NOMO-1 treated with dmso at 0.1 percent for 144 hours (cell line): ENCODE measurements at regions not wholly inside any gene's neighbourhood (a gene's known extent, or its start where the extent isn't known, plus 50 kb on each side); places are given as distances from the start of the nearest gene placed in this dataset.

ENCODE experiments used
- DNase-seq: peaks from one replicate; lab custom pipeline; 2025; ENCODE audit not compliant: unreplicated experiment; lab: John Stamatoyannopoulos, UW

DNA sequence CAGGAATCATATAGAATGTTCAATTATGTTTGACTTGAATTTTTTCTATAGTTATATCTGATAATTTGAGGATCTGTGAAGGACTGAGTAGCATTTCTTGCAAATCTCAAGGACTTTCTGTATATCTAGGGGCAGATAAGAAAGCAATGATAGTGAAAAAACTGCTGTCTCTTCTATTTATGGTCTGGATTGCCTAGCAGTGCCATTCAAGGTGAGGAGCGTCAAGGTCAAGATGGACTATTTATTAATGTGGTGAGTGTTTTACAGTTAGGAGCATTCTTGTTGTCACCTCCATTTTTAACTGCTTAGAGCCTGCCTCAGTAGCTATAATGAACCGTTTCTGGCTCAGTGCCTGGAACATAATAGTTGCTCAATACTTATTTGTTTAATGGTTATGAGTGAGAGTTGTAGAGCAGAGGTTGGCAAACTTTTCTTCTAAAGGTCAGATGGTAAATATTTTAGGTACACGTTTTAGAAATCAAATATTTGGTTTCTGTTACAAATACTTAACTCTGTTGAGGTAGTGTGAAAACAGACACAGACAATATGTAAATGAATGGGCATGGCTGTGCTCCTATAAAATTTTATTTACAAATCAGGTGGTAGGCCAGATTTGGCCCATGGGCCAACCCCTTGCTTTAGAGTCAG, 523.2 kb upstream of the IGFBP7 start:
- DNase-seq = no peak

DNA sequence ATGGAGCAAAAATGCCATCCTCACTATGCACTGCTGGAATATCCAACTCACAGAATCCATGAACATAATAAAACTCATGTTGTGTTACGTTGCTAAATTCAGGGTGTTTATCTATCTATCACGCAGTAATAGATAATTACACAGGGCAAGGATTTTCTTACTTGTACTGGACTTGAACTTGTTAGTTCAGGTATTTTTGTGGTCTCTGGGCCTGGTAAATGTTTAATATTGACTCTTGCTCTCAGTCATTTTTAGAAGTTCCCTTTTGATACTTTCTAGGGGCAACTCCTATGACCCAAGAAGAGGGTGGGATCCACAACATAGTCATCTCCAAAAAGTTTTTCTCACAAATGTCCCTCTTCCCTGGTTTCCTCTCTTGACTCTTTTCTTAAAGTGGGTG, 522.4 kb upstream of the IGFBP7 start:
- DNase-seq = no peak

DNA sequence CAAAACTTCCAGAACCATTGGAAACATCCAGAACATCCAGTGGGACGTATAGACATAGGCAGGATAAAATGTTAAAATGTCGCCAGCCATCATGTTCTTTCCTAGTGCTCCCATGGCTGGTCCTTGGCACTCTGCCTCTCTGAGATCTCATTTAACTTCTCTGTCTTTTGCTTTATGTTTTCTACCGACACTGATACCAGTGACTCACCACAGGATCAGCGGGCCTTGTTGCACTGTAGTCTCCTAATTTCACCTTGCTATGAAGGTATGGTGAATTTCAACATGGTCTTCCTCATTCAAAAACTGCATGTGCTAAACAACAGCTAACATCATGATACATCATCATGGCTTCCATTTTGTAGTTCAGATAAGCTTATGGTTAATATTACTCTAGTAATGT, 521.0 kb upstream of the IGFBP7 start:
- DNase-seq = no peak

DNA sequence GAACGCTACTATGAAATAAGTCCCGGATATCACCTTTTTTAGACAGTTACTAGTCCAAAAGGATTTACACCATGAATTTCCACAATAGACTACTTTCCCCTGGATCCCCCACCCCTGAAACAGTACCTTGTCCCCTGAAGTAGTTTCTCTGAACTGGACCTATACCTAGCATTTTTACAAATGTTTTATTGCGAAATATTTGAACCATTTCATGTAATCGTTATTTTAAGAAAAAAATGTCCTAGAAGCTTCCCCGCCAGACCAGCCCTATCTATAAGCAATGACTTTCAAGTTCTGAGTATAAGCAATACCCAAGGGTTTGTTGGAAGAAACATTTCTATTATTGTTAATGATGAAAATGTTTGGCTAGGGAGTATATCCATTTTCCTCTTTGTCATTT, 517.8 kb upstream of the IGFBP7 start:
- DNase-seq = no peak

DNA sequence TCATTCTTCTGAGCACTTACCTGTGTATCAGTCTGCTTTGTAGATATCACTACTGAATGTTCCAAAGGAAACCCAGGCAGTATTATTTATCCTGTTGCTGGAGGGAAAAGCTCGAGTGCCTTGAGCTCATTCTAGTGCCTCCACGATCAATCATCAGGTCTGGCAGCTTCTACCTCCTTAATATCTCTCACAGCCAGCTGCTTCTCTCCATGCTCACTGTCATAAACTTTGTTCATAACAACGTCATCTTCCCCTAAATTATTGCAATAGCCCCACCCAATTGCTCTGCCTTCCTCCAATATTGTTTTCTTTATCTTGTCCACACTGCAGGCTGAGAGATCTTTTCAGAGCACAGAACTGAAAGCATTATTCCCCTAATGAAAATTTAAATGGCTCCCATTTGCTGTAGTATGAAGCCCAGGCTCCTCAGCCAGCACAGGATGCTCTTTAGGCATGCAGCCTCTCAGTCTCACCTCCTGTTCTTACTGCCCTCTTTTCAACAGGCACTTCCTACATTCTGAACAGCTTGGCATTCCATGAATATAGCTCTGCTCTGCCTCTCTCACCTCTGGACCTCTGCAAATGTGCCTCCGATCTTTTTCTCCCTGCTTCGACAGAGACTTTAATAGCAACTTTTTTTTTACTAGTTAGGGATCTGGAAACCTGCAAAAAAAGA, 504.2 kb upstream of the IGFBP7 start:
- DNase-seq = no peak

DNA sequence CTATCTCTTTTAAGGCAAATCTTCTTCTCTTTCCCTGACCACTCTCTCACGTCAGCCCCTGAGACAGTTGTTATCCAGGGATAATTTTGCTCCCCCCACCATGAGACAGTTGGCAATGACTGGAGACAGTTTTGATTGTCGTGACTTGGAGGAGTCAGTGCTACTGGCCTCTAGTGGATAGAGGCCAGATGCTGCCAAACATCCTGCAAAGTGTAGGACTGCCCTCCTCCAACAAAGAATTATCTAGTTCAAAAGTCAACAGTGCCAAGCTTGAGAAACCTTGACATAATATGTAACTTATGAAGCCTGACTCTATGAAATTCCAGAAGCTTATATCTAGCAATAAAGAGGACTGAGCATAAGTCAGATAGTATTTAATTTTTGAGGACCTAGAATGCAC, 502.1 kb upstream of the IGFBP7 start:
- DNase-seq = no peak

DNA sequence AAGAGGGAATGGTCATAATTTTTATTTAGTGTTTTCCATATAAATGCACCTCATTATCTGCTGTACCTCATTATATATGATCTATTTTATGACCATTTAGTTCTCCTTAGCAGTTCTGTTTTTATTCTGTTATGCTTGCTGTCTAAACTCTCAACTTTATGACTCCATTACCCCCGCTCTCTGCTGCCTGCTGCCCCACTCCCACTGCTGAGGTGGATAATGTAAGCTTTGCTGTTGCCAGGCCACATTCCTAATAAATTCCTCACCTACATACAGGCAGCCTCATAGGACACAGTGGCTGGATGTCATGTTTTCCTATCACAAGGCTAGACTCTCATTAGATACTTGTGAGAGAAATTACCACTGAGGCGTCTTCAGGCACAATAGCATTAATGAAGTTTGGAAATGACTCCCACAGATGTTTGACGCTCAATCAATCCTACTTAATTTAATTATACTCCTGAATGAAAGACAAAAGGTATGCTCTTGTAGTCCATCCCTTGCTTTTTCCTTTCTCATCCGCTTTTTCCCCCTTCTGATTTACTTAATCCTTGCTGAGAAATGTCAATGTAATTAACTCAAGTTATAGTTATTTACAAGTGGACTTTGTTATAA, 497.5 kb upstream of the IGFBP7 start:
- DNase-seq = no peak

DNA sequence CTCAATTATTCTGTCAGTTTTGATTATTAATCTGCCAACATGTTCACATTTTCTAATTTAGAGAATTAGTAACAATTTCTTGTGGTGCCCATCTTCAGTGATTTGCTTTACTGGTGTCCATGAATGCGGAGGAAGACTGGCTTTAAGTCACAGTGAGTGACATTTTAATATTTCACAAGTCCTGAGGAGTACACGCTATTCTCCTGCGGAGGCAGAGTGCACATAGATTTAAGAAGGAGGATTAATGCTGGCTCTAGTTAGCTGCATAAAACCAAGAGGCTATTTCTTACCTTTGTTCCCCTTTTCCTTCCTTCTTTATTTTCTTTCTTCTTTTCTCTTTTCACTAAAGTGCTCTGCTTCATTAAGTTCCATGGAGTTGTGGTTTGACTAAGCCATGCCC, 495.2 kb upstream of the IGFBP7 start:
- no peak for DNase-seq

DNA sequence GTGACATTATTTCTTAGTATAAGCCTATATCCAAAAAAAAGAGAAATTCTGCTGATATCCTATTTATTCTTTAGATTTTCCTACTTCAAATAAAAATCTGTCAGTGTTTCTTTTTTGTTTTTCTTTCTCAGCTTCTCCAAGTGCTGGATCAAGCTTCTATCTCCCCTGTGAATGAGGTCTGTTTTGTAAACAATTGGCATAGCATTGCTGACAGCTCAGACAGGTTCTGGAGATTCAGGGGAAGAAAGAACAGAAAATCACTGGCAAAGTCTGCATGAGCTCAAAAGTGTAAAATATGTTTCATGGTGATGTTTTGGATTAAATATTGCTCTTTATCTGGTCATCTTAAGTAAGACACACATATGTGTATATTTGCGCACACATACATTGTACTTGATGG, 492.0 kb upstream of the IGFBP7 start:
- DNase-seq = no peak

DNA sequence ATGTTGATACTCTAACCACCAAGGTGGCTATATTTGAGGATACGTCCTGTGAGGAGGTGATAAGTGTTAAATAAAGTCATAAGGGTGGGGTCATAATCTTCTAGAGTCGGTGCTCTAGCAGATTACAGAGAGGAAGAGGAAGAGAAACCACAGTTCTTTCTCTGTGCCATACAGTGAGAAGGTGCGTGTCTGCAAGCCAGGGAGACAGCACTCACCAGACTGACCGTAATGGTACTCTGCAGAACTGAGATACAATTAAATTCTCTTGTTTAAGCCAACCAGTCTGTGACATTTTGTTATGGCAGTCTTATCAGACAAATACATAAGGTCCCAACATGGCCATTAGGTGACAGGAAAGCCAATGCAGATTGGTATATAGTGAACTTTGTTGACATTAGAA, 480.9 kb upstream of the IGFBP7 start:
- no peak for DNase-seq

DNA sequence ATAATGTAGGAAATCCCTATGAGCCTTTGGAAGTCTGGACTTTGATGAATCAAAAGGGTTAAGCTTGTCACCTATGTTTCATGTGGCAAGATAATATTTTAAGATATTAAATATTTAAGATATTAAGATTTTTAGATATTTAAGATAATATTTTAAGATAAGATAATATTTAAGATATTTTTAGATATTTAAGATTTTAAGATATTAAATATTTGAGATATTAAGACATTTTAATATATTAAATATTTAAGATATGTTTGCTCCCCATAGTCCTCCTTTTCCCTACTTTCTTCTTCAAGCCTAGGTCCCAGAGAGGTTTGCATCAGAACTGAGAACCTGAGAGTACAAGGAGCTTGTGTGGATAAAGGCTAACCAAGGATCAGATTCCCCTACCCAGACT, 478.4 kb upstream of the IGFBP7 start:
- no peak for DNase-seq

DNA sequence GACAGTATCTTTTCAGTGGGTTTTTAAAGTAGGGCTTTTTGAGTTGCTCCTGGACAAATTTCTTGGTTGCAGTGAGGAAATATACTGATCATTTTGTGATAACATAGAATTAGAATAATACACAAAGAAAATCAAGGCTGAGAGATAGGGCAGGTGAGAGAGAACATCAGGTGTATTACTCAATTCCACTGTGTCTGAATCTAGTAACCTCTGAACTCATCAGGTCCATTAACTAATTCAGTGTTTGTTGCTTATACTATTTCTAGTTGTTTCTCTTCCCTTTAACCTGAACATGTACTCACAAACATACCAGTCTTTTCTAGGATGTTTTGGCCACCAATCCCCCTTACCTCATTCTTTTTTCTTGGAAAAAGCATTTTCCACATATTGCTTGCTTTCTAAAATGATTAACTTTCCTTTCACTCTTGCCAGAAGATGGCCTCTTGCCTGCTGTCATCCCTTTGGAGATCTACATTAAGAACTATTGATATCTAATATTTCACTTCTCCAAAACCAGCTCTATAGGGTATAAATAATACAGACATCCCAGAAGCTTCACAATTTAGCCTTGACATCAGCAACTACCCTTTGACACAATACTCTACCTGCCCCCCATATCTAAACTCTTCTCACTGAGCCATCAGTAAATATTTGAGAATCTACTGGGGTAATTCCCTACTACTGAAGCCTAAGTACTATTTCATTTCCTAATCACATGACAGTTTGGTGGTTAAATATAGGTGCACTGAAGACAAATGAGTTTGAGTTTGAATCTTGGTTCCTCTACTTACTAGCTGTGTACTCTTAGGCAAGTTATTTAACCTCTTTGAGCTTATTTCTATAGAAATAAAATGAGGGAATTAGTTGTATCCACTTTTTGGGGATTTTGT, 470.8 kb upstream of the IGFBP7 start:
- DNase-seq = no peak

DNA sequence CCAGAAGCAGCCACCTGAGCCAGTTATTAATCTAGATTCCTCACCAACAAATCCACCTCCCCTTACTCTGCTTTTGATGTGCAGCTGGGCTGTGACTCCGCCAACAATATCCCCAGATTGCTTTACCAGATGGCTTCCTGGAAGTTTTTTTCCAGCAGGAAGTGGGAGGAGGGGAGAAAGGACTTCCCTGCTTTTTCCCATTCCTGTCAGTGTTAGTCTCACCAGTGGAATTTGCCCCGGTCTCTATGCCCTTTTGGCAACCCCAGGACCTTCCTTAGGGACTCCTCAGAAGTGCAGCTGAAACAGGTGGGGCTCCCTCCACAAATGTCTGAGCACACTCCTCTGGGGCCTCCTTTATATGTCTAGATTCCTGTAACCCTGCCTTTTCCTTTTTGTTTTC, 465.2 kb upstream of the IGFBP7 start:
- DNase-seq = no peak

DNA sequence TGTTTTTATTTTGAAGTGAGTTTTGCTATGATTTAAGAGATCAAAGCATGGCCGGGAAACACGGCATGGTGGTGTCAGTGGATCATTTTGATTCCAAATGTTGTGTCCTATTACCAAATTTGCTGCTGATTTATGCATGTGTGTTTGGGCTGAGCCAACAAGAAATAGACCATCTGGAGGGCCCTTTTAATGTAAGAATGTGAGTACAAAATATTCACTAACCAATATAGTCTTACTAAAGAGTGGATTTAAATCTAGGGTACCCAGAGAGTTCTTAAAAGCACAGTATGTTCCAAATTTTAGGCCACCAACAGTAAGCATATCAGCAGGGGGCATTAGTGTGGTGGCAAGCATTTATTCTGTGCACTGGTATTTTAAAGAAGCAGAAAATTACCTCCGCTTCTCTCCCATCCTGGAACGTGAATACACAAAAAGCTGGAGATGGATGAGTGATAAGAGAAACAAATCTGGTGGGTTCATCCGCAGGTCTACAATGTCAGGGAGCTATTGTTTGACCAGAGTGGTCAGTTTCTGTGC, 444.4 kb upstream of the IGFBP7 start:
- DNase-seq = no peak

DNA sequence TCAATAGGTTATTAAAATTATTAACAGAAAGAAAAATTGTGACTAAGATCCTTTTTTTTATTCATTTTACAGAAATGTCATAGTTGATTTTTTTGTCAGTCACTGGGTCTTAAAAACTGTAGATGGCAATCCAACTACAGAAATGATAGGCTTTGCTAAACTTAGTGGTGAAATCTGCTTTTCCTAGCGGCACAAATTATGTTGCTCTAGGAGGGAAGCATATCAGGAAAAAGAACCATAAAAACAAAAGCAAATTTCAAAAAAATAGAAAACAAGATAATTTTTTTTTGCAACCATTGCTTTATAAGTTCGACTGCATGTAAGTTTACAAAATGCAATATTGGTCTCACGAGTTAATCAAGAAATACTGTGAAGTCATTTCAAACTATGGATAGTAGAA, 443.5 kb upstream of the IGFBP7 start:
- DNase-seq = no peak

DNA sequence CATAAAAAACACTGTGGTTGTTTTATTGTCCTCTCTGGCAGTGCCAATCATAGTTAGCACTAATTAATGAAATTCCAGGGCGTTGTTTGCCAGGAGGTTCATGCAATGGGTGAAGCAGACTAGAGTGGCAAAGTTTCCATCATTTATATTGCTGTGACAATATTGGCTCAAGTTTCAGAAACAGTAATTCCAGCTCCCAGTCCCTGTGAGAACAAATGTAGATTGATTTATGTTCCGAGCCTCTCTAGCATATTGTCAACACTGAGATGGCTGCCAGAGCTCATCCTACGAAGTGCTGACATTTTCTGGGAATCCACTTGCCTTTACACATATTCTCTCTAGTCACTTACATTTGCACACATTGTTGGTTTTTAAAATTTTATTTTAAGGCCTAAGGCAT, 440.0 kb upstream of the IGFBP7 start:
- DNase-seq = no peak

DNA sequence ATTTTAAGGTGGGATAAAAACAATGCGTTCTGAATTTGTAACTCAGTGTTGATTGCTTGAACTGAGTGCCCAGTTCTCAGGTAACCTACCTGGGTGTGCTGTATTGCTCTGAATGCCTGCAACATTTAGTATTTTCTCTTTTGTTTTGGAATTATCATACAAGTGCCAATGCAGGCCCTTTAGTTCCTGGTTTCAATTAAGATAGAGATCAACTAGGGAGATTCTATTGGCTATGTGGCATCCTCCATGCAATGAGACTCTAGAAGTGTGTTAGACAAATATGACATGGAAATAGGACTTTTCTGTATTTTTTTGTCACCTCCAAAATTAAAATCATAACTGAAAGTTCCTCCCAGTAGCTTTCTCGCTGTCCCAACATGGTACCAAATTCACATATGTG, 438.7 kb upstream of the IGFBP7 start:
- DNase-seq = no peak

DNA sequence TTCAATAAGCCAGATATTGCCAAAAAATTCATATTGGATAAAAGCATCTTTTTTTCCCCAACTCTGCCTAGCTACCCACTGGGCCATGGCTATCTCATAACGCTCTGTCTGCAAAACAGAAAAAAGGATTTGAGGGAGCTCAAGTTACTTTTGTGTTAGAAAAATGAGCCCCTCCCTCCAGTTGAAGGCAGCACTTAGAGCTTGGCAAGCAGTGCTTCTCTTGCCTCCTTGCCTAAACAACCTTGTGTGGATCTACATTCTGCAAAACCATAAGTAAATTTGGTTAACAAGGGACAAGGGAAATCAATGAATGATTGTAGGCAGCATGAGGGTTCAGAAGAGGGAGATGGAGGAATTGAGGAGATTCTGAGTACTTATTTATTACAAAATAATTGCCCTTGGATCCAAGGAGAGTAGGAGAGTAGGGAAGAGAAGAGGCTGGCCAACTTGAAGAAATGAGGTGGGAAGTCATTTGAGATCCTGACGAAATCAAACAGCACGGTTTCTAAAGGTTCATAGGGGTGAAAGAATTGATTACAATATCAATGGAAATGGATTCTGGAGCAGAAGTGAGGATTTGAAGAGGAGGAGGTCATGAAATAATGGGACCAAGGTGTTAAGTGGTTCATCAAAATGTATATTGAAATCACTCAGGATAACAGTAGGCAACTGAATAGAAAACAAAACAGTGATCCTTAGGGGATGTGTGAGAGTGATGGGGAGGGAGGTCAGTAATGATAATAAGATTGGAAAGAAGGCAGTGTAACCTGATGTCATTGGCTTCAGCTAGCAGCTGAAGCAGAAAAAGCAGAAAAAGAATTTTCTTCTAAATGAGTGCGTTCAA, 434.8 kb upstream of the IGFBP7 start:
- DNase-seq = no peak

DNA sequence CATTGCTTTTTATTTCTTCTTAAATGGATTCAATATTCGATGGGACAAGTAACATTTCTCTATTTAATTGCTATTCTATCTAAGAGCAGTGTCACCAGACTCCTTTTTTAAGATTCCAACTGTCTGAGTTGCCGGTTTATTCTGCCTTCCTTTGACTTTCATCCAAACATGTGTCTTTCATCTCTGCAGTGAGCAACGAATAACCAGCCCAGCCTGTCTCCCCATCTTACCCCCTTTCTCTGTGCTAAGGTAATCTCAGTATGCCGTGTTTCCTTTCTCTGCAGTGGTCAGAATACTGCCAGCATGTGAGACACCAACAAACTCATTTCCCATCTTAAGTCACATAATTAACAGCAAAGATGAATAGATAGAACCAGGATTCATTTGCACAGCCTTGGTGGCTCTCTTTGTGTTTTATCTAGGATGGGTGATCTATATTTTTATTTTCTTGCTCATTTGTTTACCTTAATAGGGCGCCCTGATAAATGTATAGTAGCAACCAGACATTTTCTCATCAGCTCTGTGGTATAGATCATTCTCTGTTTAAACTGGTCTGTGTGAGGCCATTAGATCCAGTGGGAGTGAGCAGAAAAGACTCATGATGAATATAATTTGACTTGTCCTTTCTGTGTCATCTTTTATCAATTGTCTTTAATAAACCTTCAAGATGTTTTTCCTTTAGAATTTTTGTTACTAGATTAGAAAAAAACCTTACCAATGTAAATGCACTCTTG, 394.8 kb upstream of the IGFBP7 start:
- DNase-seq = no peak

DNA sequence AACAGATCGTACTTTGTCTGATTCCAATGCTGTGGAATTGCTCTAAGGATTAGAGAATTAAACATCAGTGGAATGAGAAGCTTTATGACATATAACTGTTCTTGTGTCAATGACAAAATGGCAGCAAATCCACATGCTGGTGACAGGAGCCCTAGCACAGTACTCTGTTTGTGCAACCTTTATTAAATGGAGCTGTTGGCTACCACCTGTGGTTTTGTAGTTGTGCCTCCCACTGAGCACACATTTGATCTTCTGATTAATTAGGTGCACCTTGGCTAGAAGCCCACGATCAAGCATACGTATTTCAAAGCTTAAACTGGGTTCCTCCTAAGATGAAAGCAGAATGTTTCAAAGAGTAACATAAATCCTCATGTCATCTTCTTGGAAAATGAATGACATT, 394.0 kb upstream of the IGFBP7 start:
- no peak for DNase-seq
